ENCODE measurements at regions not wholly inside any gene's neighbourhood (a gene's known extent, or its start where the extent isn't known, plus 50 kb on each side); places are given as distances from the start of the nearest gene placed in this dataset.

DNA sequence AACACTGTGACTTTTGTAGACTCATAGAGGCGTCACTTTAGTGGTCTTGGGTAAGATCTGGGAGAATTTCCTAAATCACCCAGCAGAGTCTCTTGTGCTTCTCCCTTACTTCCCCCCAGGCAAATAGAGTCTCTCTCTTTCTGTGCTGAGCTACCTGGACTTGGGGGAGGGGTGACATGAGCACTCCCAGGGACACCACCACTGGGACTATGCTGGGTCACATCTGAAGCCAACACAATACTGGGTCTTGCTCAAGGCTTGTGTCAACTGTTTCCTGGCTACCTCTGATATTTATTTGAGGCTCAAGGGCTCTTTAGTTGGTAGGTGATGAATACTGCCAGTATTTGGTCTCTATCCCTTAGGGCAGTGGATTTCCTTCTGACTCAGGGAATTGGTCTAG is 214.6 kb upstream of the TPK1 start:
- no peak overlapping the region for H3K18ac ChIP-seq (ENCODE audit: extremely low read depth, low read length)
- H4K8ac ChIP-seq (ENCODE audit: extremely low read depth, insufficient read depth, low read length), result no peak overlapping the region
- no peak overlapping the region for H3K14ac ChIP-seq (ENCODE audit: insufficient read length)
- no peaks in the 10 kb centered on the region for H3K27me3 ChIP-seq (replicated peaks in 1 of 4; ENCODE audit: control insufficient read depth in 3 of 4, extremely low read depth in 1 of 4, insufficient read depth in 3 of 4, low read length in 3 of 4)
- no peak for FAIRE-seq
- no peak overlapping the region for H3K27ac ChIP-seq (ENCODE audit: low read depth, low read length)
- H3K56ac ChIP-seq (replicated peaks; ENCODE audit: insufficient read length, low read depth, low read length), result no peak overlapping the region
- POLR2A ChIA-PET (ENCODE audit: partially characterized antibody), result no interaction called here
- H2AK5ac ChIP-seq (ENCODE audit: low read depth, low read length), result no peak overlapping the region
- DNase-seq (ENCODE audit: low read depth in 1 of 2, low spot score in 2 of 2), result no peak
- no peaks in the 10 kb centered on the region for H3K4me1 ChIP-seq (replicated peaks in 1 of 4; ENCODE audit: control insufficient read depth in 3 of 4, insufficient read depth in 4 of 4, low read length in 3 of 4)
- no peak overlapping the region for H2BK120ac ChIP-seq (replicated peaks; ENCODE audit: low read depth, low read length)
- H3K79me2 ChIP-seq (ENCODE audit: control insufficient read depth in 1 of 2, insufficient read depth in 2 of 2, low read length in 2 of 2), result no peaks in the 10 kb centered on the region
- H2BK5ac ChIP-seq (ENCODE audit: low read depth, low read length), result no peak overlapping the region
- no peak overlapping the region for H4K5ac ChIP-seq (ENCODE audit: insufficient read length, low read depth, low read length)
- H4K20me1 ChIP-seq (replicated peaks in 1 of 2; ENCODE audit: control insufficient read depth in 1 of 2, insufficient read depth in 2 of 2, low read length in 2 of 2), result no peaks in the 10 kb centered on the region
- H3K23ac ChIP-seq (ENCODE audit: insufficient read length), result no peak overlapping the region
- H2AFZ ChIP-seq (ENCODE audit: low read length), result no peak overlapping the region
- H3K36me3 ChIP-seq (ENCODE audit: control insufficient read depth in 2 of 4, insufficient read depth in 4 of 4, low read length in 3 of 4), result no peaks in the 10 kb centered on the region
- H3K4me3 ChIP-seq (ENCODE audit: extremely low read depth in 1 of 4, insufficient read depth in 2 of 4, low read depth in 3 of 4, low read length in 4 of 4), result no peak overlapping the region
- no peaks in the 10 kb centered on the region for H3K23me2 ChIP-seq (ENCODE audit: low read depth, low read length)
- CTCF ChIA-PET (ENCODE audit: partially characterized antibody), result interaction anchor here (1.1 to 1.3 kb wide), 3 partner anchors 9 to 1040 kb away, joined by 3 to 4 read pairs (median 4); no protein-coding TSS in a partner anchor
- H2BK20ac ChIP-seq (ENCODE audit: low read length), result no peak overlapping the region
- H2BK12ac ChIP-seq (ENCODE audit: low read depth, low read length), result no peak overlapping the region
- no peak overlapping the region for H2BK15ac ChIP-seq (ENCODE audit: low read length)
- TF ChIP-seq BRCA1 (IDR thresholded peaks at IDR 0.05; ENCODE audit: low read depth, low read length) (no peak), CREB1 (IDR thresholded peaks at IDR 0.05) (no peak), SIN3A (conservative IDR thresholded peaks at IDR 0.05 in 1 of 2, IDR thresholded peaks at IDR 0.05 in 1 of 2; ENCODE audit: low read depth in 1 of 2, low read length in 2 of 2) (no peak)
- TF ChIP-seq, protein P1, sequence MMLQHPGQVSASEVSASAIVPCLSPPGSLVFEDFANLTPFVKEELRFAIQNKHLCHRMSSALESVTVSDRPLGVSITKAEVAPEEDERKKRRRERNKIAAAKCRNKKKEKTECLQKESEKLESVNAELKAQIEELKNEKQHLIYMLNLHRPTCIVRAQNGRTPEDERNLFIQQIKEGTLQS (IDR thresholded peaks at IDR 0.05; ENCODE audit: insufficient read depth, low read depth, low read length), result no peak
- H3K9me3 ChIP-seq (ENCODE audit: insufficient read depth in 2 of 2, low read depth in 1 of 2, low read length in 1 of 2), result no peaks in the 10 kb centered on the region
- H3K4me2 ChIP-seq (ENCODE audit: insufficient read depth in 1 of 2, low read depth in 2 of 2, low read length in 2 of 2), result no peak overlapping the region
- no peaks in the 10 kb centered on the region for H3K79me1 ChIP-seq (ENCODE audit: low read depth, low read length)
- WGBS, 2 experiments (ENCODE audit: extremely low coverage in 1 of 2, insufficient coverage in 1 of 2, insufficient read length in 1 of 2, insufficient replicate concordance in 2 of 2, low coverage in 1 of 2, low lambda C conversion rate in 2 of 2, missing lambda C conversion rate in 1 of 2), result 100% methylated on average over 1 of the region's 1 CpG; no CpG with 5 or more reads in 1 of the 2 experiments
- no peak overlapping the region for H3K4ac ChIP-seq (replicated peaks; ENCODE audit: insufficient read length, low read depth, low read length)
- no peak overlapping the region for H4K91ac ChIP-seq (replicated peaks; ENCODE audit: insufficient read length, low read length)
- H3K9ac ChIP-seq (replicated peaks in 1 of 4; ENCODE audit: extremely low read depth in 1 of 4, low read depth in 3 of 4, low read length in 3 of 4), result no peak overlapping the region
